ENCODE measurements at regions not wholly inside any gene's neighbourhood (a gene's known extent, or its start where the extent isn't known, plus 50 kb on each side); places are given as distances from the start of the nearest gene placed in this dataset.

GRCh38 chr1:164498792-164499191, 60.2 kb upstream of the PBX1 start:
- no peak for TF ChIP-seq CTCF (IDR thresholded peaks at IDR 0.05)
- no peak for TF ChIP-seq POLR2A (IDR thresholded peaks at IDR 0.05)

Measured in Peyer's patch (tissue), 4 donors.